ENCODE measurements at regions not wholly inside any gene's neighbourhood (a gene's known extent, or its start where the extent isn't known, plus 50 kb on each side); places are given as distances from the start of the nearest gene placed in this dataset.
"Not testable (repeated sequence)": the region's sequence is repeated elsewhere in the genome, so short reads cannot be mapped to it uniquely, and the experiment has no call there.

DNA sequence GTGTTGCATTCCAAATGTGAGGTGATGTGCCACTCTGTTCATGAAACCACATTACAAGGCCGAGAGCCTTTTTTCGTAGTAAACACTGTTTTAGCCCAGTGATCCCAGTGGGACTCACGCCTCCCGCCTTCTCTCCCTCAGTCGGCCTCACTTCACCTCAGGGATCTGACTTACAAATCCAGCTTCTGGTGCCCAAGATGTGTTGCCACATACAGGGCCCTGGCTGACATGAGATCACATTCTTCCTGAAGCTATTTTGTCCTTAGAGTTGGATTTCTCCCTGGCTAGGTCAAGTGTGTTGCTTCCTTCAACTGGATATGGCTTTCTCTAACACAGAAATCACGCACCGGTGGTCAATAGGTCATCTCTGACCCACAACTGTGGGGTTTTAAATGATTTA, 354.7 kb downstream of the FBXW7 start:
- no peak overlapping the region for H2AFZ ChIP-seq (ENCODE audit: insufficient read depth, low read depth, low read length, poor library complexity, severe bottlenecking)
- H3K9me3 Mint-ChIP-seq = peaks cover 0 to 12% (median 2%) of the 10 kb centered on the region in 7 donors
- peaks cover 12% of the 10 kb centered on the region for H3K4me1 Mint-ChIP-seq
- no peak for TF ChIP-seq CTCF (IDR thresholded peaks at IDR 0.05)
- no peak overlapping the region for H3K4me2 ChIP-seq (replicated peaks; ENCODE audit: extremely low read depth, low read length, poor library complexity, severe bottlenecking)
- H3K9me3 ChIP-seq (replicated peaks in 1 of 2; ENCODE audit: control insufficient read depth in 1 of 2, insufficient read depth in 1 of 2, low read length in 2 of 2) = no peaks in the 10 kb centered on the region
- H3K27me3 Mint-ChIP-seq (ENCODE audit: low read depth in 3 of 3) = peaks cover 0 to 3% (median 1%) of the 10 kb centered on the region in 3 donors
- no peaks in the 10 kb centered on the region for H3K27me3 ChIP-seq (ENCODE audit: control insufficient read depth in 2 of 2, insufficient read depth in 2 of 2, low read length in 2 of 2)
- no peak overlapping the region for H3K4me3 ChIP-seq (replicated peaks in 1 of 3; ENCODE audit: low read depth in 2 of 3, low read length in 3 of 3)
- H3K36me3 ChIP-seq (replicated peaks in 1 of 2; ENCODE audit: control insufficient read depth in 1 of 2, insufficient read depth in 2 of 2, low read length in 2 of 2) = no peaks in the 10 kb centered on the region
- H3K4me1 ChIP-seq (ENCODE audit: control insufficient read depth in 1 of 2, insufficient read depth in 2 of 2, low read length in 2 of 2) = peaks cover 0 to 9% of the 10 kb centered on the region in 2 donors
- H3K27ac ChIP-seq (ENCODE audit: low read depth in 1 of 2, low read length in 2 of 2) = no peak overlapping the region
- no peaks in the 10 kb centered on the region for H4K20me1 ChIP-seq (ENCODE audit: insufficient read depth, low read length)
- H3K9ac ChIP-seq (ENCODE audit: insufficient read depth, low read length, poor library complexity, severe bottlenecking) = no peak overlapping the region
- intact Hi-C loops (cut with micrococcal nuclease) = no loop called here
- WGBS (ENCODE audit: insufficient coverage) = 88% methylated on average over 5 of the region's 7 CpGs
- no peaks in the 10 kb centered on the region for H3K36me3 Mint-ChIP-seq
- DNase-seq = no peak
- H3K79me2 ChIP-seq (ENCODE audit: insufficient read depth, low read length) = no peaks in the 10 kb centered on the region
- H3K4me3 Mint-ChIP-seq = no peak overlapping the region
- no peak overlapping the region for H3K27ac Mint-ChIP-seq

DNA sequence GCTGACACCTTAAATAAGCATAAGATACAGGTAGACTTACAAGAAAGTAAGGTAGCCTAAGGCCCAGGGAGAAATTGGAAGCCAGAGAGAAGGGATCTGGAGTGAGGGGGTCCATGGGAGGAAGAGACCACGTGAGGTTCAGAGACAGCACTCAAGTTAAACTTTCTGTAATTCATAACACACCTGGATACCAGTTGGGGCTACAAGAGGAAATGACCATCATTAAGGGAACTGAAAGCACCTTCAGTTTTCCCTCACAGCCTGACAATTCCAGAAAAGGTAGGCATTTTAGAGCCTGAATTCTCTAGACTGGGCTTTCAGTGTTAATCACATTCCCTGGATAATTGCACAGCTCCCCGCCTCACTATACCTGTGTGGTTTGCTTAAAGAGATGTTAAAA, 355.5 kb downstream of the FBXW7 start:
- H3K27ac Mint-ChIP-seq = no peak overlapping the region
- Histone ChIP-seq H3K27me3 (ENCODE audit: control insufficient read depth in 2 of 2, insufficient read depth in 2 of 2, low read length in 2 of 2) (no peaks in the 10 kb centered on the region), H3K9me3 (replicated peaks in 1 of 2; ENCODE audit: control insufficient read depth in 1 of 2, insufficient read depth in 1 of 2, low read length in 2 of 2) (no peaks in the 10 kb centered on the region), H4K20me1 (ENCODE audit: insufficient read depth, low read length) (no peaks in the 10 kb centered on the region), H3K4me3 (replicated peaks in 1 of 3; ENCODE audit: low read depth in 2 of 3, low read length in 3 of 3) (no peak overlapping the region), H3K36me3 (replicated peaks in 1 of 2; ENCODE audit: control insufficient read depth in 1 of 2, insufficient read depth in 2 of 2, low read length in 2 of 2) (no peaks in the 10 kb centered on the region), H3K27ac (ENCODE audit: low read depth in 1 of 2, low read length in 2 of 2) (no peak overlapping the region), H3K4me1 (ENCODE audit: control insufficient read depth in 1 of 2, insufficient read depth in 2 of 2, low read length in 2 of 2) (peaks cover 0 to 1% of the 10 kb centered on the region in 2 donors), H3K9ac (ENCODE audit: insufficient read depth, low read length, poor library complexity, severe bottlenecking) (no peak overlapping the region), H3K79me2 (ENCODE audit: insufficient read depth, low read length) (no peaks in the 10 kb centered on the region), H2AFZ (ENCODE audit: insufficient read depth, low read depth, low read length, poor library complexity, severe bottlenecking) (no peak overlapping the region), H3K4me2 (replicated peaks; ENCODE audit: extremely low read depth, low read length, poor library complexity, severe bottlenecking) (no peak overlapping the region)
- peaks cover 0 to 12% (median 2%) of the 10 kb centered on the region in 7 donors for H3K9me3 Mint-ChIP-seq
- DNase-seq = no peak
- H3K27me3 Mint-ChIP-seq (ENCODE audit: low read depth in 3 of 3) = peaks cover 0 to 3% (median 0%) of the 10 kb centered on the region in 3 donors
- TF ChIP-seq CTCF (IDR thresholded peaks at IDR 0.05) = no peak
- no peak overlapping the region for H3K4me3 Mint-ChIP-seq
- WGBS (ENCODE audit: insufficient coverage) = no CpG with 5 or more reads among the region's 2 CpGs
- no peaks in the 10 kb centered on the region for H3K36me3 Mint-ChIP-seq
- H3K4me1 Mint-ChIP-seq = peaks cover 4% of the 10 kb centered on the region
- intact Hi-C loops (cut with micrococcal nuclease) = no loop called here

DNA sequence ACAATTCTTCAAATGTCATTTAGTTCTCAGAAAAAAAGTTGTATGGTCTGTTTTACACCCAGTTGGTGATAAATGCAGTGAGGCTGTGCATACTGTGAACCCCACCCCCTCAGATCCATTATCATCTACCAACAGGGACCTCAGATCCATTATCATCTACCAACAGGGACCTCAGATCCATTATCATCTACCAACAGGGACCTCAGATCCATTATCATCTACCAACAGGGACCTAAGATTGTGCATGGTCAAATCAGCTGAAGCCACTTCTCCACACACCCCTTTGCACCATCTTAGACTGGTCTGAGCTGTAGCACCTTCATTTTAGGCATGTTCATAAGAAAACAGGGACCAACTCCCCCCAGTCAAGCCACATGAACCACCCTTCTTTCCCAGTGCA, 358.4 kb downstream of the FBXW7 start:
- H3K36me3 ChIP-seq (replicated peaks in 1 of 2; ENCODE audit: control insufficient read depth in 1 of 2, insufficient read depth in 2 of 2, low read length in 2 of 2); H3K36me3 Mint-ChIP-seq; H2AFZ ChIP-seq (ENCODE audit: insufficient read depth, low read depth, low read length, poor library complexity, severe bottlenecking); H3K27me3 Mint-ChIP-seq (ENCODE audit: low read depth in 3 of 3); H3K4me1 ChIP-seq (ENCODE audit: control insufficient read depth in 1 of 2, insufficient read depth in 2 of 2, low read length in 2 of 2); H3K4me3 Mint-ChIP-seq; H3K4me1 Mint-ChIP-seq; H3K9me3 ChIP-seq (replicated peaks in 1 of 2; ENCODE audit: control insufficient read depth in 1 of 2, insufficient read depth in 1 of 2, low read length in 2 of 2); H3K9me3 Mint-ChIP-seq; H3K27me3 ChIP-seq (ENCODE audit: control insufficient read depth in 2 of 2, insufficient read depth in 2 of 2, low read length in 2 of 2); intact Hi-C loops (cut with micrococcal nuclease); H3K4me2 ChIP-seq (replicated peaks; ENCODE audit: extremely low read depth, low read length, poor library complexity, severe bottlenecking); H3K27ac ChIP-seq (ENCODE audit: low read depth in 1 of 2, low read length in 2 of 2); H3K4me3 ChIP-seq (replicated peaks in 1 of 3; ENCODE audit: low read depth in 2 of 3, low read length in 3 of 3); H4K20me1 ChIP-seq (ENCODE audit: insufficient read depth, low read length); DNase-seq; H3K79me2 ChIP-seq (ENCODE audit: insufficient read depth, low read length); H3K27ac Mint-ChIP-seq; H3K9ac ChIP-seq (ENCODE audit: insufficient read depth, low read length, poor library complexity, severe bottlenecking): not testable (repeated sequence)

Data from CD14-positive monocyte (primary cell).